ENCODE measurements at regions not wholly inside any gene's neighbourhood (a gene's known extent, or its start where the extent isn't known, plus 50 kb on each side); places are given as distances from the start of the nearest gene placed in this dataset.

DNA sequence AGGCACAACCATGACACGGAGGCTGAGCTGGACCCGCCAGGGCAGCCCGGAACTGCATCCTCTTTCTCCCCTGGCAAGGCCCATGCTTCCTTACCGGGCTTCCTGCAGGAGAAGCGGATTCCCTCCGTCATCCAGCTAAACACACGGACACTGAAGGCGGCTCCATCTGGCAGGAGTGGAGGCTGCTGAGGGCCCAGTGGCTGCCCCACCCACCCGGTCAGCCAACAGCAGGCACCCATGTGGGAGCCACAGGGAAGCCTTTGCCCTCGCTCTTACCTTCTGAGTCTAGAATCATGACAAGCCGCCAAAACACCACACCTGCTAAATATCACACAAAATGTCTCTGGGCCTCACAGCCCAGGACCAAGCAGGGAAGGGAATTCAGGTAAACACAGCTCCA, 321.6 kb upstream of the RNF32 start:
- CTCF ChIA-PET, result no interaction called here
- H3K79me2 ChIP-seq (ENCODE audit: control insufficient read depth, insufficient read depth, low read length), result no peaks in the 10 kb centered on the region
- no peaks in the 10 kb centered on the region for H3K27me3 ChIP-seq (replicated peaks in 1 of 4; ENCODE audit: control extremely low read depth in 1 of 4, control insufficient read depth in 3 of 4, insufficient read depth in 4 of 4, low read length in 3 of 4)
- no peak overlapping the region for H2AFZ ChIP-seq (ENCODE audit: insufficient read depth, low read depth, low read length, poor library complexity, severe bottlenecking)
- Mint-ChIP-seq H3K27me3 (no peaks in the 10 kb centered on the region), H3K4me3 (no peak overlapping the region), H3K4me1 (no peaks in the 10 kb centered on the region), H3K27ac (no peak overlapping the region), H3K9me3 (ENCODE audit: insufficient read depth) (peaks cover 9% of the 10 kb centered on the region)
- no peaks in the 10 kb centered on the region for H3K36me3 ChIP-seq (replicated peaks in 1 of 2; ENCODE audit: control extremely low read depth in 1 of 2, control insufficient read depth in 1 of 2, extremely low read depth in 1 of 2, insufficient read depth in 2 of 2, low read length in 1 of 2)
- no peak overlapping the region for H3K27ac ChIP-seq (ENCODE audit: low read length in 2 of 2)
- H3K4me3 ChIP-seq (ENCODE audit: control extremely low read depth in 1 of 5, extremely low read depth in 1 of 5, insufficient read depth in 1 of 5, low read depth in 2 of 5, low read length in 4 of 5), result no peak overlapping the region
- POLR2A ChIA-PET, result no interaction called here
- no peak for TF ChIP-seq CTCF (IDR thresholded peaks at IDR 0.05)
- TF ChIP-seq EZH2 (IDR thresholded peaks at IDR 0.05; ENCODE audit: borderline replicate concordance, insufficient read depth, low read depth, low read length, poor library complexity, severe bottlenecking), result no peak
- no peaks in the 10 kb centered on the region for H3K4me1 ChIP-seq (ENCODE audit: control insufficient read depth in 2 of 2, insufficient read depth in 2 of 2, low read length in 2 of 2)
- no peak overlapping the region for H3K4me2 ChIP-seq (replicated peaks; ENCODE audit: low read depth, low read length, poor library complexity, severe bottlenecking)
- H4K20me1 ChIP-seq (ENCODE audit: control insufficient read depth, insufficient read depth, low read length, poor library complexity, severe bottlenecking), result no peaks in the 10 kb centered on the region
- H3K9ac ChIP-seq (ENCODE audit: low read length), result no peak overlapping the region
- ATAC-seq (ENCODE audit: low read depth) (no peak), DNase-seq (no peak)
- intact Hi-C loops (cut with micrococcal nuclease), result no loop called here
- H3K9me3 ChIP-seq (ENCODE audit: control extremely low read depth in 1 of 3, control insufficient read depth in 2 of 3, insufficient read depth in 1 of 3, low read length in 2 of 3), result peaks cover 0 to 24% (median 4%) of the 10 kb centered on the region in 3 donors
- WGBS (ENCODE audit: insufficient coverage), result 95% methylated on average over 9 of the region's 11 CpGs

- Histone ChIP-seq H3K9me3 (ENCODE audit: control extremely low read depth in 1 of 3, control insufficient read depth in 2 of 3, insufficient read depth in 1 of 3, low read length in 2 of 3) (peaks cover 0 to 24% (median 4%) of the 10 kb centered on the region in 3 donors), H3K27me3 (replicated peaks in 1 of 4; ENCODE audit: control extremely low read depth in 1 of 4, control insufficient read depth in 3 of 4, insufficient read depth in 4 of 4, low read length in 3 of 4) (no peaks in the 10 kb centered on the region), H3K36me3 (replicated peaks in 1 of 2; ENCODE audit: control extremely low read depth in 1 of 2, control insufficient read depth in 1 of 2, extremely low read depth in 1 of 2, insufficient read depth in 2 of 2, low read length in 1 of 2) (no peaks in the 10 kb centered on the region), H3K79me2 (ENCODE audit: control insufficient read depth, insufficient read depth, low read length) (no peaks in the 10 kb centered on the region), H3K4me3 (ENCODE audit: control extremely low read depth in 1 of 5, extremely low read depth in 1 of 5, insufficient read depth in 1 of 5, low read depth in 2 of 5, low read length in 4 of 5) (no peak overlapping the region), H3K27ac (ENCODE audit: low read length in 2 of 2) (no peak overlapping the region), H4K20me1 (ENCODE audit: control insufficient read depth, insufficient read depth, low read length, poor library complexity, severe bottlenecking) (no peaks in the 10 kb centered on the region), H3K4me2 (replicated peaks; ENCODE audit: low read depth, low read length, poor library complexity, severe bottlenecking) (no peak overlapping the region), H3K9ac (ENCODE audit: low read length) (no peak overlapping the region), H2AFZ (ENCODE audit: insufficient read depth, low read depth, low read length, poor library complexity, severe bottlenecking) (no peak overlapping the region), H3K4me1 (ENCODE audit: control insufficient read depth in 2 of 2, insufficient read depth in 2 of 2, low read length in 2 of 2) (no peaks in the 10 kb centered on the region)
- no peaks in the 10 kb centered on the region for H3K4me1 Mint-ChIP-seq
- DNase-seq, result no peak
- ATAC-seq (ENCODE audit: low read depth), result no peak
- H3K9me3 Mint-ChIP-seq (ENCODE audit: insufficient read depth), result peaks cover 9% of the 10 kb centered on the region
- ChIA-PET CTCF (no interaction called here), POLR2A (no interaction called here)
- no peaks in the 10 kb centered on the region for H3K27me3 Mint-ChIP-seq
- TF ChIP-seq CTCF (IDR thresholded peaks at IDR 0.05) (no peak), EZH2 (IDR thresholded peaks at IDR 0.05; ENCODE audit: borderline replicate concordance, insufficient read depth, low read depth, low read length, poor library complexity, severe bottlenecking) (no peak)
- no peak overlapping the region for H3K27ac Mint-ChIP-seq
- intact Hi-C loops (cut with micrococcal nuclease), result no loop called here
- no peak overlapping the region for H3K4me3 Mint-ChIP-seq
- WGBS (ENCODE audit: insufficient coverage), result 90% methylated on average over 18 of the region's 18 CpGs
These were observed 322.1 kb upstream of the RNF32 start for GRCh38 chr7:156318426-156318825.

Data from B cell (primary cell).